CD4-positive, alpha-beta T cell treated with Interleukin-12 subunit alpha and Interleukin-12 subunit beta, for 1 hour (primary cell): ENCODE measurements at regions not wholly inside any gene's neighbourhood (a gene's known extent, or its start where the extent isn't known, plus 50 kb on each side); places are given as distances from the start of the nearest gene placed in this dataset.
"Not testable (repeated sequence)": the region's sequence is repeated elsewhere in the genome, so short reads cannot be mapped to it uniquely, and the experiment has no call there.

ENCODE experiments used
- DNase-seq: peaks from one replicate; pipeline ENCODE4 v3.0.0-alpha.2; 2020

DNA sequence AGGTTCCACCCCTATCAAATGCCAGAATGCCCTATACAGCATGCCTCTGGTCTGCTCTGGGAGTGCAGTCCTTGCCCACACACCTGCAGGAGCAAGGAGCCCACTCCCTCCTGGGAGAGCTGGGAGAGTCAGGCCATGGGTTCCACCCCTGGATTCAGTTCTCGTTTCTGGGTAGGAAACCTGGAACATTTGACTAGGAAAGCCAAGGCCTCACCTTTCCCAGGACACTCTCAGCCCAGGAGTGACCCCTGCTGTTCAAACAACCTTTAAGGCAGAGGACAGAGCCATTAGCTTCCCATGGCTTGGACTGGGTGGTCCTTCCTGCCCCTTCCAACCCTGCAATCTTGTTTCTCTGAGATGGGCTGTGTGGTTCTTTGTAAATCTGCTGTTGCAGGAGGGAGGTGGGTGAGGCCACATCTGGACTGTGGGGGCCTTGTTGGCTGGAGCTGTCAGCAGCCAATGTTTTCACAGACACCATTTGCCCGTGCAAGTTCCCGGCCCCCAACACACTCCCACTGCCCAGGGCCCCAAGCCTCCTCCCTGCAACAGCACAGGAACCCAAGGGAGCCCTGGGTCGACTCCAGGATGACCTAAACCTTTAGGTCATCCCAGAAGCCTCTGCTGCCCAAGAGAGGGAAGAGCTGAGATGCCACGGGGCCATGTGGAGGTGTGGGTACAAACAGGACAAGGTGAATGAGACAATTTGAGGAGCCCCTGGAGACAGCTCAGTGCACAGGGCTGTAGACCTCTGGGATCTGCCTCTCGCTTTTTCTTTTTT lies 104.4 kb downstream of the PJA1 start:
- no peak for DNase-seq

- DNase-seq, result no peak
Measured at GRCh38 chrX:69055193-69055592, 110.1 kb downstream of the PJA1 start.

- not testable (repeated sequence) for DNase-seq
Measured at GRCh38 chrX:69054497-69054896, 110.8 kb downstream of the PJA1 start.

- no peak for DNase-seq
Measured at GRCh38 chrX:69051901-69052300, 113.4 kb downstream of the PJA1 start.

- DNase-seq, result no peak
Measured at GRCh38 chrX:69050051-69050765, 115.0 kb downstream of the PJA1 start.

DNA sequence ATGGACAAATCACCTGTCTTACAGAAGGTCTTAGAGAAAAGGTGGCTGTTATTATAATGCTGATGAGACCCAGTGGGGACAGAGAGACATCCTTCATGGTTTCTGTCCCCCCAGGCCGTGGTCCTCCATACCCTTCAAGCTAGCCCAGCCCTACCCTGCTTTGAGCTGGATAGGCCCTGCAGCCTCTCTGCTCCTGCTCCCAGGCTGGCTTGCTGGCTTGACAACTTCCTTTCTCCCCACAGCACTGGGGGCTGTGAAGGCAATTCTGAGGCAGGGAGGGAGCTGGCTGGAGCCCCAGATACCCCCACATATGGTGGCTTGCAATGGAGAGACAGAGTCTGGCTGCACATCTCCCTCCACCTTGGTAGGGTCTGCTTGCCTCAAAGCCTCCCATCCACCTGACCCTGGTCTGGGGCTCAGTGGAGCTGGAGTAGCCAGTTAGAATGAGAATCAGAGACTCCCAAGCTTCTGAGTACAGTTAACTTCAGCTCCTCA lies 118.2 kb downstream of the PJA1 start:
- DNase-seq, result no peak

- DNase-seq, result no peak
Measured at GRCh38 chrX:69045616-69046345, 119.5 kb downstream of the PJA1 start.

- no peak for DNase-seq
Measured at GRCh38 chrX:69038816-69039215, 126.4 kb downstream of the PJA1 start.

DNA sequence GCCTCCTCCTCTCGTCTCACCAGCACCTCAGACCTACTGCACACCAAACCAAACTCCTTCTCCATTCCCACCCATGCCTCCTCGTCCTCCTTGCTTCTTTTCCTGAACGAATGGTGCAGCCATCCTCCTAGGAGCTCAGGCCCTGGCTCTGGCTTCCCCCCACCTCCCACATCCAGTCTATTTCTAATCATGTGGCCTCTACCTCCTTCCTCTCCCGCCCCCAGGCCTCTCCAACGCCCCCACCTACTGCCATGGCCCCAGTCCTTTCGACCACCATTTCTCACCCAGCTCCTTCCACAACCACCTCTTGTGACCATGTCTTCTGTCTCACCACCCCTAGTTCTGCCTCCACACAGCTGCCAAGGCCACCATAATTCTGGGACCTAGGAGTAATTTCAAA lies 127.1 kb downstream of the PJA1 start:
- DNase-seq, result no peak

DNA sequence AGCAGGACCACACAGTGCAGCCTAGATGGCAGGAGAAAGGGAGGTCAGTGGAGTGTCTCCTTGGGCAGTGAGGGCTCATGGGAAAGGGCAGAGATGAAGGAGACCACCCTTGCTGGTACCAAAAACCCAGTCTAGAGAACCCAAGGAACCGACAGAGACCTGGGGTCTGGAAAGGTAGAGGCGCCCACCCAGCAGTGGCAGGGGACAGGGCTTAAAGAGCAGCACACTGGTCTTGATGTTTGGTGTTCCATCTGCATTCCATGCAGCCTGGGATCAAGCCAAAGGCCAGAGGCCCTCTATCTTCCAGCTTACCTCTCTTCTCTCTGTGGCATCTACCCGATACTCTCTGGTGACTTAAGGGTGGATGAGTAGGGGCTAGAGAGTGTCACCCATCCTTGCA lies 127.5 kb downstream of the PJA1 start:
- no peak for DNase-seq

GRCh38 chrX:69036674-69037573 lies 128.3 kb downstream of the PJA1 start:
- DNase-seq, result no peak

GRCh38 chrX:69034451-69034850 lies 130.8 kb downstream of the PJA1 start:
- no peak for DNase-seq

DNA sequence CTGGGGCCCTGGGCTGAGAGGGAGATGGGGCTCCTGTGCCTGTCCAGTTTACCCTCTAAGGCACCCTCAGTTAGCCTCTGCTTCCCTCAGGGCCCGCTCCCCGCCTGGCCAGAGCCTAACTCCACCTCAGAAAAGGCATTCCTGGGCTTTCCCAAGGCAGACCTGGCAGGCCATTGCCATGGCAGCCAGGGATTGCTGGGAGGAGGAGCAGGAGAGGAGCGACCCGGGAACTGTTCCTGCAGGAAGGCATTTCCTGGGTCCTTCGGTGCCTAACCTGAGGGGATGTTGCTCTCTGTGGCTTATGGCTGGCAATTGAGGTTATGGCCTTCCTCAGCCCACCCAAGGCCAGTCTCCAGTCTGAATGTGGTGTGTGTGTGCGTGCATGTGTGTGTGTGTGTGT lies 131.3 kb downstream of the PJA1 start:
- no peak for DNase-seq

DNA sequence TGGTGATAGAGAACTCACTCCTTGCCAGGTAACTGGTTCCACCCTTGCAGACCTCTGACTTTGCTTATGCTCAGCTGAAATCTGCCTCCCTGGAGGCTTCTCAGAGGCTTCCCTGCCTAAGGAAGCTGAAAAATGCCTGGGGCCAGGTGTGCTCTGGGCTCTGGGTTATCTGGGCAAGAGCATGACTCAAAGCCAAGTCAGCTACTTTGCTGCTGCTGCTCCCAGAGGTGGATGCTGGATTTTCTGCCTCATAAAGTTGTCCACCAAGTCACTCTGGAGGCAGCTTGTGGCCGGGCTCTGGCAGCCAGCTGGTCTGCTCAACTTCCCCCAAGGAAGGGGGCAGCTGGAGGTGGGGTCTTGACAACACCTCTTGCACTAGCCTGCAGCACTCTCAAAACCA lies 132.7 kb downstream of the PJA1 start:
- no peak for DNase-seq

- DNase-seq, result no peak
Measured at GRCh38 chrX:69031971-69032391, 133.3 kb downstream of the PJA1 start.

DNA sequence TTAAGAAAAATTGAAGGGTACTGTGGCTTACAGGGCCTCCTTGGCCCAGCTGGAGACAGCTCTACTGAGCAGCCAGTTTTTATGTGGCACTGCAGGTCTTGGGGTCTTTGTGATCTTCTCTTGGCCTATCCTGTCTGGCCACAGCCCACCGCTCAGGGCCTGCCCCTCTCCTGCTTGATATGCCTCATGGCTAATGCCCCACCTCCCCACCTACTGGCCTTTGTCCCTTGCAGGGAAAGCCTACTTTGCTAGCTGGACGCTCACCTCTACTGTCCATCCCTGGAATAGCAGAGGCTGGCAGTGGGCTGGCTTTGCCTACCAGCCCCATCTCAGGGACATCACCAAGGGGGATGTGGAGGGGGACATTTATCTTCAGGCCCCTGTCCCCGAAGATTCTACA lies 134.1 kb downstream of the PJA1 start:
- no peak for DNase-seq

DNA sequence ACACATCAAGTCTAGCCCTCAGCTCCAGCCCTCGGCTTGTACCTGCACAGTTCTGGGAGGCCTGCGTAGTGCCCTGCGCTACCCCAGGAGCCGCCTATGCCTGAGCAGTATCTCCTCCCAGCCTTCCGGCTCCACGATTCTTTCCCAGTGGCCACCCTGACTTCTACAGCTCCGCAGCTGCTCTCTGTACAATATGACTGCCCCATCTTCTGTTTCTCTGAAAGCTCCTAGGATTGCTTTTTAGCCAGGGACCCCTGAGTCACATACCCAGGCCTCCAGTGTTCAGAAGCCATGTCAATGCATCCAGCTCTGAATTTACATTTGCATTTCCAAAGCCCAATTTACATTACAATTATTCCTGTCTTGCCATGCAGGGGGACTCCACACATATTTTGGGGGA lies 135.5 kb downstream of the PJA1 start:
- no peak for DNase-seq

DNA sequence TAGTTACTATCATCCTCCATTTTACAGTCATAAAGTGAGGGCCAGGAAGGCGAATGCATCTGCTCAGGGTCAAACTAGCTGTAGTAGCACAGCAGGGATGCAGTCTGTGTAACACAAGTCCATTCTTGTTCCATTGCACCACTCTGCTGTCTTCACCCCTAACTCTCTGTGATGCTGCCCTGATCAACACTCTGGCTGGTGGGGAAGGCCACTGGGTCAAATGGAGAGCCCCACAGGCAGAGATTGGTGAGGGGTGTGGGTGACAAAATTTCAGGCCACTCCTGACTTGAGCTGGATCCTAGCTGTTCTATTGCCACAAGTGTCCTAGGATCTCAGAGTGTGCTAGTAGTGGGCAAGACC lies 136.5 kb downstream of the PJA1 start:
- no peak for DNase-seq

- no peak for DNase-seq
Measured at GRCh38 chrX:69028006-69028760, 137.1 kb downstream of the PJA1 start.

GRCh38 chrX:69027181-69028005 lies 137.9 kb downstream of the PJA1 start:
- no peak for DNase-seq

DNA sequence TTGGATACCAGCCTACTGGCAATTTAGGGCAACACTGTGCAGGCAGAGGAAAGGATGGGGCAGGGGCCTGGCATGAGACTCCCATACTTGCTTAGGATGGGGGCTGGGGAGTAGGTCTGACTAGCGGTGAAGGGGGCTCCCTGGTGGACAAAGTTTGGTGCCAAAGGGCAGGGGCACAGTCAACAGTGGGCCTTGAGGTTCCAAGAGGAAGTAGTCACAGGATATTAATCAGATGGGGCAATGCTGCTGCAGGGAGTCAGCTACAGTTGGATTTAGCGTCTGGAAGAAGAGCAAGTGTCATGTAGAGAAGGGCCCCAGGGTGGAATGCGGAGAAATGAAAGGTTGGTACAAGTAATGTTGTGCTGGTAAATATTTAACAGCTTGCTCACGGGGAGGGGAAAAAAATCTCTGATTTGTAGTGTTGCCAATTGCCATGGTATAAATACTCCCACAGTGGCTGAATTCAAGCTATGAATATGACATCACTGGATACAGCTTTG lies 139.4 kb downstream of the PJA1 start:
- DNase-seq, result no peak
